ENCODE measurements at regions not wholly inside any gene's neighbourhood (a gene's known extent, or its start where the extent isn't known, plus 50 kb on each side); places are given as distances from the start of the nearest gene placed in this dataset.

DNA sequence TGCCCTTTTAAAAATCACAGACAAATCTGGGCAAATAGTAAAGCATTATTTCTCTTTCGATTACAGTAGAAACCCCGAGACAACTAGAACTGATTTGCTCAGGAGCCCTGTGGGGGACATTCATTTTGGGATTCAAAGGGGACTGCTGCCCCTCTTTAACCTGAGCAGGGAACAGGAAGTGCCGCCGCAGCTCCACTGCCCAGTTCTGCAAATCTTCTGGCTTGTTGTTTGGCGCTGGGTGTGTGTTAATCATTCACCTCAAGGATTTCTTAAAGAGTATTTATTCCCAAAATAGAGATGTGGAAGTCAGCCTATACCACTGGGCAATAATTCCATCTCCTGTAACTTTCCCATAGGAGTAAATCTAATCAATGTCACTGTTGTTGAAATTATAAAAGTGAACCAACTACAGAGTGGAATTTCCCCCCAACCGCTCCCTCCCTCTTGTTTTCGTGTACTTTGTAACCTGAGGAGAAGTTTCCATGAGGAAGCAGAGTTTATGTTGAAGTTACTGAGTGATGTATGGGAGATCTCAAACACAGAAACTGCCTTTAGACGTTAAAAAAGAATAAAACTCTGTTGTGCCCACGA, 515.8 kb downstream of the KLF12 start:
- DNase-seq = no peak
- ChIA-PET POLR2A (no interaction called here), CTCF (interaction anchor here (1.3 kb wide), 1 partner anchor 18 kb away, joined by 3 read pairs; no protein-coding TSS in a partner anchor)
- no peaks in the 10 kb centered on the region for H3K27me3 Mint-ChIP-seq
- peaks cover 26% of the 10 kb centered on the region for H3K4me1 Mint-ChIP-seq (ENCODE audit: low read depth)
- intact Hi-C loops (cut with DNase I, micrococcal nuclease) = no loop called here
- H3K9me3 Mint-ChIP-seq = no peaks in the 10 kb centered on the region
- Histone ChIP-seq H3K4me3 (ENCODE audit: low read length) (no peak overlapping the region), H3K4me1 (ENCODE audit: insufficient read depth, low read length) (peaks cover 6% of the 10 kb centered on the region), H3K27me3 (ENCODE audit: control insufficient read depth in 1 of 2, insufficient read depth in 2 of 2, low read length in 2 of 2) (no peaks in the 10 kb centered on the region), H3K27ac (ENCODE audit: low read depth in 1 of 2, low read length in 2 of 2) (no peak overlapping the region), H3K36me3 (ENCODE audit: insufficient read depth, low read length) (no peaks in the 10 kb centered on the region), H3K9me3 (ENCODE audit: control insufficient read depth in 1 of 2, insufficient read depth in 1 of 2, low read length in 2 of 2) (peaks cover 0 to 4% of the 10 kb centered on the region in 2 experiments)
- H3K4me3 Mint-ChIP-seq = no peak overlapping the region
- no peaks in the 10 kb centered on the region for H3K36me3 Mint-ChIP-seq (ENCODE audit: low read depth)
- TF ChIP-seq, protein P1, sequence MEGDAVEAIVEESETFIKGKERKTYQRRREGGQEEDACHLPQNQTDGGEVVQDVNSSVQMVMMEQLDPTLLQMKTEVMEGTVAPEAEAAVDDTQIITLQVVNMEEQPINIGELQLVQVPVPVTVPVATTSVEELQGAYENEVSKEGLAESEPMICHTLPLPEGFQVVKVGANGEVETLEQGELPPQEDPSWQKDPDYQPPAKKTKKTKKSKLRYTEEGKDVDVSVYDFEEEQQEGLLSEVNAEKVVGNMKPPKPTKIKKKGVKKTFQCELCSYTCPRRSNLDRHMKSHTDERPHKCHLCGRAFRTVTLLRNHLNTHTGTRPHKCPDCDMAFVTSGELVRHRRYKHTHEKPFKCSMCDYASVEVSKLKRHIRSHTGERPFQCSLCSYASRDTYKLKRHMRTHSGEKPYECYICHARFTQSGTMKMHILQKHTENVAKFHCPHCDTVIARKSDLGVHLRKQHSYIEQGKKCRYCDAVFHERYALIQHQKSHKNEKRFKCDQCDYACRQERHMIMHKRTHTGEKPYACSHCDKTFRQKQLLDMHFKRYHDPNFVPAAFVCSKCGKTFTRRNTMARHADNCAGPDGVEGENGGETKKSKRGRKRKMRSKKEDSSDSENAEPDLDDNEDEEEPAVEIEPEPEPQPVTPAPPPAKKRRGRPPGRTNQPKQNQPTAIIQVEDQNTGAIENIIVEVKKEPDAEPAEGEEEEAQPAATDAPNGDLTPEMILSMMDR (IDR thresholded peaks at IDR 0.05) = no peak
- no peak overlapping the region for H3K27ac Mint-ChIP-seq
- no peak for ATAC-seq (ENCODE audit: poor library complexity)

DNA sequence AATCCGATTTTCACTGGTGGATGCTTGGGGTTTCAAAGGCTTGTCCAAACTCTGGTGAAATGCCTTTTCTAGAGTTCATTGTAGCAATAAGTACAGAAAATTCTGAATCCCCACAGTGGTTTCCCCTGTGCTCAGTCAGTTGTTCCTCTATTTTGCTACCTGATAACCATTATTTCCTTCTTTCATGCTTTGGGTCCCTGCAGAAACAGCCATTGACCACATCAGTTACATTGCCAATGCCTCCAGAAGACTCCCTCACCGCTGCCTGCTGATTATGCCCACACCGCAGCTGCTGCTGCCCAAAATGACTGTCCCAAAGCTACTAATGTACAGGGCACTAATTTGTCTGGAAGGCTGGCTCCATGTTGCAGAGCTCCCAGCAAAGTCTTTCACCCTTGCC, 517.3 kb downstream of the KLF12 start:
- ChIA-PET POLR2A (no interaction called here), CTCF (interaction anchor here (1.3 kb wide), 1 partner anchor 16 kb away, joined by 3 read pairs; no protein-coding TSS in a partner anchor)
- H3K27me3 Mint-ChIP-seq = no peaks in the 10 kb centered on the region
- H3K27me3 ChIP-seq (ENCODE audit: control insufficient read depth in 1 of 2, insufficient read depth in 2 of 2, low read length in 2 of 2) = no peaks in the 10 kb centered on the region
- H3K27ac ChIP-seq (ENCODE audit: low read depth in 1 of 2, low read length in 2 of 2) = no peak overlapping the region
- no peak overlapping the region for H3K4me3 ChIP-seq (ENCODE audit: low read length)
- no peak overlapping the region for H3K4me3 Mint-ChIP-seq
- H3K36me3 ChIP-seq (ENCODE audit: insufficient read depth, low read length) = no peaks in the 10 kb centered on the region
- H3K9me3 Mint-ChIP-seq = no peaks in the 10 kb centered on the region
- TF ChIP-seq, protein P1 (IDR thresholded peaks at IDR 0.05) = no peak
- peaks cover under 1% of the 10 kb centered on the region for H3K4me1 ChIP-seq (ENCODE audit: insufficient read depth, low read length)
- H3K9me3 ChIP-seq (ENCODE audit: control insufficient read depth in 1 of 2, insufficient read depth in 1 of 2, low read length in 2 of 2) = peaks cover 0 to 4% of the 10 kb centered on the region in 2 experiments
- intact Hi-C loops (cut with DNase I, micrococcal nuclease) = no loop called here
- H3K4me1 Mint-ChIP-seq (ENCODE audit: low read depth) = peaks cover 11% of the 10 kb centered on the region
- no peak for ATAC-seq (ENCODE audit: poor library complexity)
- no peak overlapping the region for H3K27ac Mint-ChIP-seq
- DNase-seq = no peak
- H3K36me3 Mint-ChIP-seq (ENCODE audit: low read depth) = no peaks in the 10 kb centered on the region

DNA sequence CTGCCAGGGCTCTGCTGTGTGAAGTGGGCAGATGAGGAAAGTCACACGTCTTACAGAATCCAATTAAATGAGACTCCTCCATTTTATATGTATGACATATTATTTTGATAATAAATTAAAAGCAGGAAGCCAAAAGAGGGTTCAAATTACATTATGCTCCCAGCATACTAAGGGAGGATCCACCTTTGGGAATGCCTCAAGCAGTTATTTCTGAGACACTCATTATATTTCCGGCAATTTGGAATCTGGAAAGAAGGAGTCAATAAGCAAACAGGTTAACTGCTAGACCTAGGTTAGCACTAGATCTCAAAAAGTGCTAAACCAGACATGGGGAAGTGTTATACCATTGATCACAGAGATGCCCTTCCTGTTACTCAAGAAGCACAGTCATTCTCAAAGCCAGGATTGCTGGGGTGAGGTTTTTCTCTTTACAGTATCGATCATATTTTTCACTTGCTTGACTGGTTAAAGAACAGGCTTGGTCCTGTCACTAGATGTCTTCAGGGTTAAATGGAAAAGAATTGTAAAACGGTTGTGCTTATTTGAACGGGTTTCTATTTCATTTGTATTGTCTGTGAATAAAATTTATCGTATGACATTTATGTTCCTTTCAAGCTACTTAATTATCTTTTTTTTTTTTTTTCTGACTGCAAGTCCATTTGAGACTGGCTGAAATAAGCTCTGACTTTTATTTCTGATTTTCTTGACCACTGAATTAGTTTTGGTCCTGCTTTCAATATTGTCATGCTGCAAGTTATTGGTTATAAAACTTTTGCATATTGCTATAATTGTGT, 523.2 kb downstream of the KLF12 start:
- Mint-ChIP-seq H3K9me3 (no peaks in the 10 kb centered on the region), H3K27ac (no peak overlapping the region), H3K36me3 (ENCODE audit: low read depth) (no peaks in the 10 kb centered on the region), H3K4me3 (no peak overlapping the region), H3K4me1 (ENCODE audit: low read depth) (no peaks in the 10 kb centered on the region), H3K27me3 (no peaks in the 10 kb centered on the region)
- Histone ChIP-seq H3K27me3 (ENCODE audit: control insufficient read depth in 1 of 2, insufficient read depth in 2 of 2, low read length in 2 of 2) (no peaks in the 10 kb centered on the region), H3K4me1 (ENCODE audit: insufficient read depth, low read length) (no peaks in the 10 kb centered on the region), H3K36me3 (ENCODE audit: insufficient read depth, low read length) (no peaks in the 10 kb centered on the region), H3K4me3 (ENCODE audit: low read length) (no peak overlapping the region), H3K9me3 (ENCODE audit: control insufficient read depth in 1 of 2, insufficient read depth in 1 of 2, low read length in 2 of 2) (peaks cover 0 to 4% of the 10 kb centered on the region in 2 experiments), H3K27ac (ENCODE audit: low read depth in 1 of 2, low read length in 2 of 2) (no peak overlapping the region)
- POLR2A ChIA-PET = no interaction called here
- intact Hi-C loops (cut with DNase I, micrococcal nuclease) = no loop called here
- DNase-seq = no peak
- CTCF ChIA-PET = no interaction called here
- no peak for ATAC-seq (ENCODE audit: poor library complexity)
- TF ChIP-seq, protein P1 (IDR thresholded peaks at IDR 0.05) = no peak
